Nephron (organoid): ENCODE measurements at regions not wholly inside any gene's neighbourhood (a gene's known extent, or its start where the extent isn't known, plus 50 kb on each side); places are given as distances from the start of the nearest gene placed in this dataset.

Experiments
- H3K27ac Mint-ChIP-seq, 3 experiments: 2 replicates each; pipeline ENCODE4 v1.8.0; 2020; ENCODE audit warnings: mixed read lengths in 3 of 3, mild to moderate bottlenecking in 2 of 3, moderate library complexity in 1 of 3
- H3K27me3 Mint-ChIP-seq: 2 replicates; pipeline ENCODE4 v1.8.0; 2021; ENCODE audit warnings: low read depth, mild to moderate bottlenecking, moderate library complexity, mixed read lengths
- H3K36me3 Mint-ChIP-seq: 2 replicates; pipeline ENCODE4 v1.8.0; 2020; ENCODE audit warnings: low read depth, mixed read lengths
- H3K4me1 Mint-ChIP-seq: 2 replicates; pipeline ENCODE4 v1.8.0; 2020; ENCODE audit warnings: mixed read lengths
- H3K4me3 Mint-ChIP-seq, 3 experiments: 2 replicates each; pipeline ENCODE4 v1.8.0; 2020; ENCODE audit warnings: mild to moderate bottlenecking in 3 of 3, mixed read lengths in 3 of 3, moderate library complexity in 2 of 3
- H3K9me3 Mint-ChIP-seq: 2 replicates; pipeline ENCODE4 v1.8.0; 2020; ENCODE audit warnings: mixed read lengths
- TF ChIP-seq, protein P1 (sequence below), 3 experiments: fragments of 200-600 bp; sonication (generic); IDR thresholded peaks; one replicate each; pipeline ENCODE4 v1.5.0; 2021; ENCODE audit warnings: antibody characterized with exemption in 3 of 3; ENCODE audit not compliant: unreplicated experiment in 3 of 3

DNA sequence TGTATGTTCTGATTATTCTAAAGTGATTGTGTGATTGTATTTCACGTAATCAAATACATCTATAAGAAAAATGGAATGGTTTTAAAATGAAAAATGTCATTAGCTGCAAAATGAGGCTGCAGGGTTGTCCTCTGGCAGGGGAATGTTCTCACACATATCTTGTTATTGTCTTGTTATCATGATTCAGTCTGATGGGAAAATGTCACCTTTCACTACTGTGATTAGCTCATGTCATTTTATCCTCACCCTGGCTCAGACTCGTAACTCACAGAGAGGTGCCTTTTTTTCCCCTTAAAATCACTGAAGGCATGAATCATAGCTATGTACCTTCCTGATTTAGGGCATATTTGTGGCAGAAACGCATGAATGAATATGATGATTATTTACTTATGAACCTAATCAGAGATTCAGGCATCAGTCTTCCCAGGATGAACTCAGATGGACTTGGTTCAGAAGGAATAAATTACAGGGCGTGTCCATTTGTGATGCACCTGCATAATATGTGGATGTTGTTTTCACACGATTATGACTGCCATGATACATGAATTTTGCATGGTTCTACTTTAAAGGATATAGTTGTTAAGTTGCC is 1339.2 kb downstream of the AACS start:
- Mint-ChIP-seq H3K9me3 (peaks cover 5% of the 10 kb centered on the region), H3K4me1 (no peaks in the 10 kb centered on the region), H3K36me3 (no peaks in the 10 kb centered on the region), H3K4me3 (no peak overlapping the region), H3K27ac (no peak overlapping the region), H3K27me3 (no peaks in the 10 kb centered on the region)
- TF ChIP-seq, protein P1, sequence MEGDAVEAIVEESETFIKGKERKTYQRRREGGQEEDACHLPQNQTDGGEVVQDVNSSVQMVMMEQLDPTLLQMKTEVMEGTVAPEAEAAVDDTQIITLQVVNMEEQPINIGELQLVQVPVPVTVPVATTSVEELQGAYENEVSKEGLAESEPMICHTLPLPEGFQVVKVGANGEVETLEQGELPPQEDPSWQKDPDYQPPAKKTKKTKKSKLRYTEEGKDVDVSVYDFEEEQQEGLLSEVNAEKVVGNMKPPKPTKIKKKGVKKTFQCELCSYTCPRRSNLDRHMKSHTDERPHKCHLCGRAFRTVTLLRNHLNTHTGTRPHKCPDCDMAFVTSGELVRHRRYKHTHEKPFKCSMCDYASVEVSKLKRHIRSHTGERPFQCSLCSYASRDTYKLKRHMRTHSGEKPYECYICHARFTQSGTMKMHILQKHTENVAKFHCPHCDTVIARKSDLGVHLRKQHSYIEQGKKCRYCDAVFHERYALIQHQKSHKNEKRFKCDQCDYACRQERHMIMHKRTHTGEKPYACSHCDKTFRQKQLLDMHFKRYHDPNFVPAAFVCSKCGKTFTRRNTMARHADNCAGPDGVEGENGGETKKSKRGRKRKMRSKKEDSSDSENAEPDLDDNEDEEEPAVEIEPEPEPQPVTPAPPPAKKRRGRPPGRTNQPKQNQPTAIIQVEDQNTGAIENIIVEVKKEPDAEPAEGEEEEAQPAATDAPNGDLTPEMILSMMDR (IDR thresholded peaks at IDR 0.05; ENCODE audit: unreplicated experiment in 3 of 3), result no peak

DNA sequence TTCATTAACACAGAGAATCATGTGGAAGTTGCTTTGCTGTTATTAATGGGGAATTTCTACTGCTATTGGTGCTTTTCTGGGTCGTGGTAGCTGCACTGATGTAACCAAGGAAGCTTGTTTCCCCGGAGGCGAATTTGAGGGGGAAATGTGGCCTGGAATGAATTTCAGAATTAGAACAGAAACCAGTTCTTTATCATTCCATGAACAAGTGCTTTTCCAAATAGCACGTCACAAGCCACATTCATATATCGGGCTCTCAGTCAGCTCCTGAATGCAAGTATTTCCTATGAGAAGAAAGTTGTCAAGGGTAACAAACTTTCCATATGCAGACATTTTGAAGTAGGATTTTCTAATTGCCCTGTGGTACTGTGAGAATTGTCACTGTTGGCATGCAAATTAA is 1353.2 kb downstream of the AACS start:
- no peaks in the 10 kb centered on the region for H3K36me3 Mint-ChIP-seq
- H3K9me3 Mint-ChIP-seq, result peaks cover 3% of the 10 kb centered on the region
- H3K4me3 Mint-ChIP-seq, result no peak overlapping the region
- peaks cover 3% of the 10 kb centered on the region for H3K27me3 Mint-ChIP-seq
- TF ChIP-seq, protein P1 (IDR thresholded peaks at IDR 0.05; ENCODE audit: unreplicated experiment in 3 of 3), result no peak
- H3K27ac Mint-ChIP-seq, result no peak overlapping the region
- H3K4me1 Mint-ChIP-seq, result no peaks in the 10 kb centered on the region

DNA sequence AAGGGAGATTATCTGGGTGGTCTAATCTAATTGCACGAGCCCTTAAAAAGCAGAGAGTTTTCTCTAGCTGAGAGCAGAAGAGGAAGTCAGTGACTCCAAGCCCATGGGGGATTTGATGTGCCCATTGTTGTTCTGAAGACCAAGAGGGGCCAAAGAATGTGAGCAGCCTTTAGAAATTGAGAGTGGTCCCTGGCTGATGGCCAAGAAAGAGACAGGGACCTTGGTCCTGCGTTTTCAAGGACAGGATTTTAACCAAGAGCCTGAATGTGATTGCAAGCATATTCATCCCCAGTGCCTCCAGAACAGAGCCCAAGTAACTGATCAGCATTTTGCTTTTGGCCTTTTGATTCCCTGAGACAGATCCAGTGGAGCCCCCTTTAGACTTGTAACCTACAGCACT is 1353.9 kb downstream of the AACS start:
- H3K27ac Mint-ChIP-seq, result no peak overlapping the region
- no peaks in the 10 kb centered on the region for H3K36me3 Mint-ChIP-seq
- no peaks in the 10 kb centered on the region for H3K4me1 Mint-ChIP-seq
- peaks cover 3% of the 10 kb centered on the region for H3K9me3 Mint-ChIP-seq
- H3K27me3 Mint-ChIP-seq, result peaks cover 3% of the 10 kb centered on the region
- H3K4me3 Mint-ChIP-seq, result no peak overlapping the region
- TF ChIP-seq, protein P1 (IDR thresholded peaks at IDR 0.05; ENCODE audit: unreplicated experiment in 3 of 3), result no peak

DNA sequence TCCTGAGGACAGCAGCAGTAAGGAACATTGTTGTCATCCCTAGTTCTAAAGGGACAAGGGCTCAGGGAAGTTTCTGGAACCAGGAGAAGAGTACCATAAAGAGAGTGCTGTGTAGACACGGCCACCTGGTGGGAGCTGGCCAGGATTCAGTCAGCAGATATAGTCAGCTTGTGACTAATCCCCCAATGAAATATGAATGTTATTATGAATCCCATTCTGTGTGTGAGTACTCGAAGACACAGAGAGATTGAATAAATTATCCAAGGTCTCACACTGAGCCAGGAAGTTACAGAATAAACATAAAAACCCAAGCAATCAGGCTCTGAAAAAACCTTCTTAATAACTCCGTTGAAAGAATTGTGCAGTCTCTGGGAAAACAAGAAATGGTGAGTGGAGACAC is 1359.5 kb downstream of the AACS start:
- peaks cover 3% of the 10 kb centered on the region for H3K27me3 Mint-ChIP-seq
- peak overlapping the region in 1 of 3 experiments; percentile 22 for H3K27ac Mint-ChIP-seq

DNA sequence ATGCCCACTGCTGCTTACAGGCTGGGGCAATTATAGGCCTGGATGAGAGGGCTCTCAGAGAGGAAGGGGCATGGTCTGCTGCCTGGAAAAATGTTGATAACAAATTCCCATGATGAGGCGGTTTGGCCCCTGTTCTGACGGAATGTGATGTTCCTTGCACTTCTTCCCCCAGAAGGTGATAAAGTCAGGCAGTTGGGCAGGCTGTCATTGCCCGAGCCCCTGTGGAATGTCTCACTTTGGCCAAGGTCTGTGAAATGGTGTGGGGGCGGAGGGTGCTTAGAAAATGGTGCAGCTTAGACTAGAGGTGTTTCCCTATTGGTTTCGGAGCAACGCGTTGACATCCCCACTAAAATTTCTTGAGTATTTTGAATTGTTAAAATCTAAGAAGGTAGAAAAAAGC is 1360.0 kb downstream of the AACS start:
- no peak overlapping the region for H3K4me3 Mint-ChIP-seq
- TF ChIP-seq, protein P1 (IDR thresholded peaks at IDR 0.05; ENCODE audit: unreplicated experiment in 3 of 3), result no peak
- peaks cover 8% of the 10 kb centered on the region for H3K4me1 Mint-ChIP-seq
- peaks cover 3% of the 10 kb centered on the region for H3K27me3 Mint-ChIP-seq
- H3K9me3 Mint-ChIP-seq, result no peaks in the 10 kb centered on the region
- no peak overlapping the region for H3K27ac Mint-ChIP-seq
- H3K36me3 Mint-ChIP-seq, result no peaks in the 10 kb centered on the region

More for the DNA sequence above, 1359.5 kb downstream of the AACS start:
- H3K9me3 Mint-ChIP-seq, result no peaks in the 10 kb centered on the region
- peaks cover 8% of the 10 kb centered on the region for H3K4me1 Mint-ChIP-seq
- TF ChIP-seq, protein P1 (IDR thresholded peaks at IDR 0.05; ENCODE audit: unreplicated experiment in 3 of 3), result no peak
- H3K36me3 Mint-ChIP-seq, result no peaks in the 10 kb centered on the region
- no peak overlapping the region for H3K4me3 Mint-ChIP-seq

DNA sequence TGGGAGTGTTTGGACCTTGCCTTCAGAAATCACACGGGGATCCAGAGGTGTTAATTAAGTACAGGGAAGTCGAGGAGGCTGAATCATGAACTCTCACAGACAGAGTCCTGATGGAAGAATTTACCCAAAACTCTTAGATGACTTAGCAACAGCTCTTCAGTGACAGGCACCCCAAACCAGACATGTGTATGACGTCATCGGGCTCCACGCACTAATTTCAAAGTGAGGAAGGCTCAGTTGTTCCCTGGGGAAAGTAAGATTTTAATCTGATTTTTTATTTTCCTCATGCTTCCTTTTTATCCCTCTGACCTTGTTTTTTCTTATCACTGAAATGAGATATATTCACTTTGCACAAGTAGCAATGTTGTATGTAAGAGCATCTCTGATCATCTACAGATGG is 1363.5 kb downstream of the AACS start:
- H3K27ac Mint-ChIP-seq, result no peak overlapping the region
- TF ChIP-seq, protein P1 (IDR thresholded peaks at IDR 0.05; ENCODE audit: unreplicated experiment in 3 of 3), result no peak
- no peak overlapping the region for H3K4me3 Mint-ChIP-seq
- H3K4me1 Mint-ChIP-seq, result peaks cover 13% of the 10 kb centered on the region
- H3K27me3 Mint-ChIP-seq, result peaks cover 9% of the 10 kb centered on the region
- no peaks in the 10 kb centered on the region for H3K36me3 Mint-ChIP-seq
- H3K9me3 Mint-ChIP-seq, result no peaks in the 10 kb centered on the region
